NT2/D1 (cell line): ENCODE measurements at regions not wholly inside any gene's neighbourhood (a gene's known extent, or its start where the extent isn't known, plus 50 kb on each side); places are given as distances from the start of the nearest gene placed in this dataset.

Experiments
- SUZ12 ChIP-seq: IDR thresholded peaks from 2 replicates; pipeline ENCODE4 v1.6.1; 2011; ENCODE audit not compliant: insufficient read length, insufficient read depth; ENCODE audit errors: extremely low read depth
- YY1 ChIP-seq: IDR thresholded peaks from 2 replicates; pipeline ENCODE4 v1.6.1; 2011; ENCODE audit not compliant: insufficient read length, insufficient read depth
- ZNF274 ChIP-seq: IDR thresholded peaks from 2 replicates; pipeline ENCODE4 v1.6.1; 2011; ENCODE audit warnings: mild to moderate bottlenecking, low read depth, low read length

- TF ChIP-seq YY1 = no peak
- TF ChIP-seq ZNF274 = no peak
- no peak for TF ChIP-seq SUZ12
These were observed 553.7 kb upstream of the PRR20A start for GRCh38 chr13:56586976-56587375.
